ENCODE measurements at regions not wholly inside any gene's neighbourhood (a gene's known extent, or its start where the extent isn't known, plus 50 kb on each side); places are given as distances from the start of the nearest gene placed in this dataset.

DNA sequence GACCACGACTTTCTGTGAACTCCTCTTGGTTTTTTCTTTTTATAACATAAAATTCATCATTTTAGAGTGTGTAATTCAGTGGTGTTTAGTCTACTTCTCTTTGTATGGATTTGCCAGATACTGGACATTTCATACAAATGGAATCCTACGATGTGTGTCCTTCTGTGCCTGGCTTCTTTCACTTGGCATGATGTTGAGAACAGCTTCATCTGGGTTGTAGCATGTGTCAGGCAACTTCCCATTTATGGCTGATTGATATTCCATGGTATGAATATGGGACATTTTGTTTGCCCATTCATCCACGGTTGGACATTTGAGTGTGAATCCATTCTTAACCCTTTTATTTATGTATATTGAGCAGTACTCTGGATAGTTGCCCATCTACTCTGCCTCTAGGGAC, 82.7 kb upstream of the KLF13 start:
- WGBS (ENCODE audit: insufficient coverage, insufficient read length): no CpG with 5 or more reads among the region's 3 CpGs
- Histone ChIP-seq H3K4me3 (ENCODE audit: low read length) (no peak overlapping the region), H3K9me3 (ENCODE audit: control insufficient read depth, insufficient read depth, low read length) (no peaks in the 10 kb centered on the region), H3K36me3 (ENCODE audit: control insufficient read depth, insufficient read depth, low read length) (no peaks in the 10 kb centered on the region), H3K27ac (ENCODE audit: low read length) (no peak overlapping the region), H3K27me3 (ENCODE audit: control insufficient read depth, insufficient read depth, low read length) (no peaks in the 10 kb centered on the region), H3K4me1 (ENCODE audit: control insufficient read depth, insufficient read depth, low read length) (no peaks in the 10 kb centered on the region)
- DNase-seq (ENCODE audit: low read depth, low spot score): no peak

- no peak for DNase-seq (ENCODE audit: low read depth, low spot score)
- no peaks in the 10 kb centered on the region for H3K36me3 ChIP-seq (ENCODE audit: control insufficient read depth, insufficient read depth, low read length)
- no peaks in the 10 kb centered on the region for H3K9me3 ChIP-seq (ENCODE audit: control insufficient read depth, insufficient read depth, low read length)
- H3K27me3 ChIP-seq (ENCODE audit: control insufficient read depth, insufficient read depth, low read length): no peaks in the 10 kb centered on the region
- H3K4me1 ChIP-seq (ENCODE audit: control insufficient read depth, insufficient read depth, low read length): no peaks in the 10 kb centered on the region
- H3K27ac ChIP-seq (ENCODE audit: low read length): no peak overlapping the region
- H3K4me3 ChIP-seq (ENCODE audit: low read length): no peak overlapping the region
- no CpG with 5 or more reads among the region's 4 CpGs for WGBS (ENCODE audit: insufficient coverage, insufficient read length)
Observed at GRCh38 chr15:31245135-31245689, 81.4 kb upstream of the KLF13 start.

DNA sequence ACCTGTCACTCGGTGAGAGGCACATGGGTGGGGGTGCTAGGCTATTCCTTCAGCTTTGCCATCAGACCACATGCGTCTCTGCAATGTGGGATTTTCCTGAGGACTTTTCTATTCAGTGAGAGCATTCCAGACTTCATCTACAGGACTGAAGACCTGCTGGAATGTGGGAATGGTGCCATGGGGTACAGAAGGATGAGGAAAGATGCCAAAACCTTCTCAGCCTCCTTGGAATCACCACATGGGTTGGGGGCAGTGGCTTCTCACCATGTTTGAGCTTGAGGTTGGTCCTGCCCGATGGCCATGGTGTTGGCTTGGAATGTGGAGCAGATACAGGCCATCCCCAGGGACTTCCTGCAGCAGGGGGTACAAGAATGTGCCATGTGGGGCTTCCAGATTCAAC, 80.9 kb upstream of the KLF13 start:
- Histone ChIP-seq H3K27me3 (ENCODE audit: control insufficient read depth, insufficient read depth, low read length) (no peaks in the 10 kb centered on the region), H3K36me3 (ENCODE audit: control insufficient read depth, insufficient read depth, low read length) (no peaks in the 10 kb centered on the region), H3K27ac (ENCODE audit: low read length) (no peak overlapping the region), H3K4me1 (ENCODE audit: control insufficient read depth, insufficient read depth, low read length) (no peaks in the 10 kb centered on the region), H3K4me3 (ENCODE audit: low read length) (no peak overlapping the region), H3K9me3 (ENCODE audit: control insufficient read depth, insufficient read depth, low read length) (no peaks in the 10 kb centered on the region)
- no peak for DNase-seq (ENCODE audit: low read depth, low spot score)
- no CpG with 5 or more reads among the region's 3 CpGs for WGBS (ENCODE audit: insufficient coverage, insufficient read length)

DNA sequence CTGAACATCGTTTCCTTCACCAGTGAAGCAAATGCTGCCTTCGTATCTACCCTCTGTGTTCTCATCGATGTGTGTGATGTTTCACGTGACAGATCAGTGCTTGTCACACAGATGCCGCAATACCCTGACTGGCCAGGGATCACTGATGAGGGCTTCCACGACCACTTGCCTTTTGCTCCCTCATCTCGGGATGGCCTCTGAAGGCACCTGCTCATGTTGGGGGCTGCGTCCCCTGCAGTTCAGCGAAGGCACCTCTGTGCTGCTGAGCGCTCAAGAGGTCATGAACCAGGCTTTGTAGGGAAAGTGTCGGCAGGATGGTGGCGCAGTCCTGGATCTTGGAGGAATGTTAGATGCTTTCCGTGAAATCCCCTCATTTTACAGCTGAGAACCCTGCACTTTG, 79.2 kb upstream of the KLF13 start:
- Histone ChIP-seq H3K27ac (ENCODE audit: low read length) (no peak overlapping the region), H3K27me3 (ENCODE audit: control insufficient read depth, insufficient read depth, low read length) (no peaks in the 10 kb centered on the region), H3K4me3 (ENCODE audit: low read length) (no peak overlapping the region), H3K9me3 (ENCODE audit: control insufficient read depth, insufficient read depth, low read length) (no peaks in the 10 kb centered on the region), H3K4me1 (ENCODE audit: control insufficient read depth, insufficient read depth, low read length) (no peaks in the 10 kb centered on the region), H3K36me3 (ENCODE audit: control insufficient read depth, insufficient read depth, low read length) (no peaks in the 10 kb centered on the region)
- DNase-seq (ENCODE audit: low read depth, low spot score): no peak
- no CpG with 5 or more reads among the region's 13 CpGs for WGBS (ENCODE audit: insufficient coverage, insufficient read length)

- no peak overlapping the region for H3K27ac ChIP-seq (ENCODE audit: low read length)
- WGBS (ENCODE audit: insufficient coverage, insufficient read length): no CpG with 5 or more reads among the region's 5 CpGs
- H3K36me3 ChIP-seq (ENCODE audit: control insufficient read depth, insufficient read depth, low read length): no peaks in the 10 kb centered on the region
- no peak for DNase-seq (ENCODE audit: low read depth, low spot score)
- H3K4me3 ChIP-seq (ENCODE audit: low read length): no peak overlapping the region
- no peaks in the 10 kb centered on the region for H3K9me3 ChIP-seq (ENCODE audit: control insufficient read depth, insufficient read depth, low read length)
- H3K27me3 ChIP-seq (ENCODE audit: control insufficient read depth, insufficient read depth, low read length): no peaks in the 10 kb centered on the region
- no peaks in the 10 kb centered on the region for H3K4me1 ChIP-seq (ENCODE audit: control insufficient read depth, insufficient read depth, low read length)
Observed at GRCh38 chr15:31248263-31248662, 78.4 kb upstream of the KLF13 start.

GRCh38 chr15:31248951-31249350, 77.7 kb upstream of the KLF13 start:
- no peaks in the 10 kb centered on the region for H3K36me3 ChIP-seq (ENCODE audit: control insufficient read depth, insufficient read depth, low read length)
- H3K9me3 ChIP-seq (ENCODE audit: control insufficient read depth, insufficient read depth, low read length): no peaks in the 10 kb centered on the region
- DNase-seq (ENCODE audit: low read depth, low spot score): no peak
- H3K27me3 ChIP-seq (ENCODE audit: control insufficient read depth, insufficient read depth, low read length): no peaks in the 10 kb centered on the region
- H3K4me1 ChIP-seq (ENCODE audit: control insufficient read depth, insufficient read depth, low read length): no peaks in the 10 kb centered on the region
- WGBS (ENCODE audit: insufficient coverage, insufficient read length): no CpG with 5 or more reads among the region's 5 CpGs
- no peak overlapping the region for H3K4me3 ChIP-seq (ENCODE audit: low read length)
- no peak overlapping the region for H3K27ac ChIP-seq (ENCODE audit: low read length)

DNA sequence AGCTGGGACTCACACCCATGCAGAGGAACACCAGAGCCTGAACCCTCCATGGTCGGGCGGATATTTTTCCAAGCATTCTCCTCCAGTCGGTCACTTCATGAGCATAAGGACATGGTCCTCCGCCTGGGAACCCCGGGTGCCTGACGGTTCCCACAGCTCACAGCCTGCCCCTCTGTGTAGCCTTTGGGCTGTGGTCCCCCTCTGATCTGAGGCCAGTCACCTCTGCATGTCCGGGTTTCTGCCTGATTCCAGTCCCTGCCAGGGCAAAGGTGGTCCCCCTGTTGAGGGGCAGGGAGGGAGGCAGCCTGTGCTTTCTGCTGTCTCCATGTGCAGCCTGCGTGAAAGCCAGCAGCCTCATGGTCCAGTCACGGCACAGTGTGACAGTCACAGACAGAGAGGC, 76.6 kb upstream of the KLF13 start:
- no CpG with 5 or more reads among the region's 9 CpGs for WGBS (ENCODE audit: insufficient coverage, insufficient read length)
- Histone ChIP-seq H3K27ac (ENCODE audit: low read length) (no peak overlapping the region), H3K4me3 (ENCODE audit: low read length) (no peak overlapping the region), H3K4me1 (ENCODE audit: control insufficient read depth, insufficient read depth, low read length) (no peaks in the 10 kb centered on the region), H3K9me3 (ENCODE audit: control insufficient read depth, insufficient read depth, low read length) (no peaks in the 10 kb centered on the region), H3K36me3 (ENCODE audit: control insufficient read depth, insufficient read depth, low read length) (no peaks in the 10 kb centered on the region), H3K27me3 (ENCODE audit: control insufficient read depth, insufficient read depth, low read length) (no peaks in the 10 kb centered on the region)
- DNase-seq (ENCODE audit: low read depth, low spot score): no peak

DNA sequence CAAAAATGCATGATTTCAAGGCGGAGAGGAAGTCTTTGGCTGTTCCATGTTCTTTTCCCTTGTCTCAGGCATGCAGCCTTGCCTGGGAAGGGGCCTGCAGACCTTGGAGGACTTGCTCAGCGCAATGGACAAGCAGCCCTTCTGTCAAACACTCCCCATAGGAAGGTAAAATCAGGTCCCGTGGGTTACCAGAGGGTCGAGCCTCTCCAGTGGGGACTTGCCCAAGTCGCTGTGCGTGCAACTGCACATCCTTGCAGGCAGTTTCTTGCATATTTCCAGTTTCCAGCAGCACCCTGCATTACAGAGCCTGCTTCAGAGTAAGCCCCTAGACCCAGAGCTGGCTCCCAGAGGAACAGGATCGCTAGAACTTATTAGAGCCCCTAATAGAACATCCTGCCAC, 75.5 kb upstream of the KLF13 start:
- no peaks in the 10 kb centered on the region for H3K9me3 ChIP-seq (ENCODE audit: control insufficient read depth, insufficient read depth, low read length)
- no peak for DNase-seq (ENCODE audit: low read depth, low spot score)
- H3K4me3 ChIP-seq (ENCODE audit: low read length): no peak overlapping the region
- WGBS (ENCODE audit: insufficient coverage, insufficient read length): no CpG with 5 or more reads among the region's 7 CpGs
- no peak overlapping the region for H3K27ac ChIP-seq (ENCODE audit: low read length)
- no peaks in the 10 kb centered on the region for H3K27me3 ChIP-seq (ENCODE audit: control insufficient read depth, insufficient read depth, low read length)
- H3K4me1 ChIP-seq (ENCODE audit: control insufficient read depth, insufficient read depth, low read length): no peaks in the 10 kb centered on the region
- H3K36me3 ChIP-seq (ENCODE audit: control insufficient read depth, insufficient read depth, low read length): no peaks in the 10 kb centered on the region

- no peak overlapping the region for H3K4me3 ChIP-seq (ENCODE audit: low read length)
- no peak for DNase-seq (ENCODE audit: low read depth, low spot score)
Observed at GRCh38 chr15:31252171-31252785, 74.4 kb upstream of the KLF13 start.

DNA sequence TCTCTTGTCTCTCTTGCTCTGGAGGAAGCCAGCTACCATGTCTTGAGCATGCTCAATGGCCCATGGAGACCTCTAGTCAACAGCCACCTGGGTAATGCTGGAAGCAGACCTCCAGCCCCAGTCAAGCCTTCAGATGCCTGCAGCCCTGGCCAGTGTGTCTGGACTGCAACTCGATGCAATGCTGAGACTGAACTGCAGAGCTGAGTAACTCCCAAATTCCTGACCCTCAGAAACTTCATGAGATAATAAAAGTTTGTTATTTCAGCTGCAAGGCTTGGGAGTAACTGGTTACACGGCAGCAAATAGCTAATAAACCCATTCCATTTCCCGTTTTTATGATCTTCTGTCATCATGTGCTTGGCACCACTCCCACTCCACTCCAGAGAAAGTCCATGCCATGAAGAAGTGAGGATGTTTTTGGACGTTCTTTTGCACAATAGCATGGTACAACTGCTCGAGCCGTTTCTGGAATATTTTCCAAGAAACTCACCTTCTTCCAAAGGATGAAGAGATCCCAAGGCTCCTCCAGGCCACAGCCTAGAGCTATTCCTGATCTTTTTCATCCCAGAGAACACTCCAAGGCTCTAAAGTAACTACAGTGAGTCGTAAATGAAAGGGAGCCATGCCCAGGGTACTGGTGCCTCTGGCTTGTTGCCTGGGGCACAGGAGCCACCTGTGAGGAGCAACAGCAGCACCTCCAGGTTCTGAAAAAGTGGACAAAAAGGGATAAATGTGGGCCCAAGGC, 72.0 kb upstream of the KLF13 start:
- DNase-seq (ENCODE audit: low read depth, low spot score): no peak
- WGBS (ENCODE audit: insufficient coverage, insufficient read length): no CpG with 5 or more reads among the region's 7 CpGs
- H3K27me3 ChIP-seq (ENCODE audit: control insufficient read depth, insufficient read depth, low read length): no peaks in the 10 kb centered on the region
- H3K4me3 ChIP-seq (ENCODE audit: low read length): no peak overlapping the region
- no peaks in the 10 kb centered on the region for H3K9me3 ChIP-seq (ENCODE audit: control insufficient read depth, insufficient read depth, low read length)
- no peaks in the 10 kb centered on the region for H3K36me3 ChIP-seq (ENCODE audit: control insufficient read depth, insufficient read depth, low read length)
- H3K4me1 ChIP-seq (ENCODE audit: control insufficient read depth, insufficient read depth, low read length): no peaks in the 10 kb centered on the region
- no peak overlapping the region for H3K27ac ChIP-seq (ENCODE audit: low read length)

More at GRCh38 chr15:31252171-31252785, 74.4 kb upstream of the KLF13 start:
- H3K9me3 ChIP-seq (ENCODE audit: control insufficient read depth, insufficient read depth, low read length): no peaks in the 10 kb centered on the region
- H3K27me3 ChIP-seq (ENCODE audit: control insufficient read depth, insufficient read depth, low read length): no peaks in the 10 kb centered on the region
- H3K36me3 ChIP-seq (ENCODE audit: control insufficient read depth, insufficient read depth, low read length): no peaks in the 10 kb centered on the region
- no peak overlapping the region for H3K27ac ChIP-seq (ENCODE audit: low read length)
- no peaks in the 10 kb centered on the region for H3K4me1 ChIP-seq (ENCODE audit: control insufficient read depth, insufficient read depth, low read length)
- no CpG with 5 or more reads among the region's 8 CpGs for WGBS (ENCODE audit: insufficient coverage, insufficient read length)

- H3K9me3 ChIP-seq (ENCODE audit: control insufficient read depth, insufficient read depth, low read length): no peaks in the 10 kb centered on the region
- H3K4me3 ChIP-seq (ENCODE audit: low read length): no peak overlapping the region
- no peak for DNase-seq (ENCODE audit: low read depth, low spot score)
- H3K4me1 ChIP-seq (ENCODE audit: control insufficient read depth, insufficient read depth, low read length): no peaks in the 10 kb centered on the region
- no peak overlapping the region for H3K27ac ChIP-seq (ENCODE audit: low read length)
- H3K27me3 ChIP-seq (ENCODE audit: control insufficient read depth, insufficient read depth, low read length): no peaks in the 10 kb centered on the region
- no peaks in the 10 kb centered on the region for H3K36me3 ChIP-seq (ENCODE audit: control insufficient read depth, insufficient read depth, low read length)
- WGBS (ENCODE audit: insufficient coverage, insufficient read length): no CpG with 5 or more reads among the region's 5 CpGs
Observed at GRCh38 chr15:31255176-31255510, 71.5 kb upstream of the KLF13 start.

Data from iPS DF 6.9 (cell line).